M059J (cell line): ENCODE measurements at regions not wholly inside any gene's neighbourhood (a gene's known extent, or its start where the extent isn't known, plus 50 kb on each side); places are given as distances from the start of the nearest gene placed in this dataset.

Experiments used
- DNase-seq: peaks from one replicate; pipeline ENCODE4 v3.0.0-alpha.2; 2012; ENCODE audit warnings: low read depth

DNA sequence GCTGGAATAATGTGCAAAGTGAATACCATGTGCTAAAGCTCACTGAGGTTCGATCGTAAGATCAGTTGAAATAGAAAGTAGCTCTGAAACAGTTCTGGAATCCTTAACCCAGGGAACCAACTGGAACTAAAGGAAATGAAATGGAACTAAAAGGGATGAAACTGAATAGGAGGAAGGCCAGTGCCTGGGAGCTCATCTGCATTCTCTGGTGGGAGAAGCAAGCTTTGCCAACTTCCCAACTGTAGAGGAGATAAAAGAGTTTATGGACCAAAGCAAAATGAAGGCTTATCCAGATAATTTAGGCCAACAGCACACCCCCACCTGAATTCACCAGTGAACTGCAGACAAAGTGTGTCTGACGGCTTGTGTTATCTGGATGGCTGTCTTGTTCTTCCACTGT lies 188.6 kb upstream of the HABP2 start:
- no peak for DNase-seq

DNA sequence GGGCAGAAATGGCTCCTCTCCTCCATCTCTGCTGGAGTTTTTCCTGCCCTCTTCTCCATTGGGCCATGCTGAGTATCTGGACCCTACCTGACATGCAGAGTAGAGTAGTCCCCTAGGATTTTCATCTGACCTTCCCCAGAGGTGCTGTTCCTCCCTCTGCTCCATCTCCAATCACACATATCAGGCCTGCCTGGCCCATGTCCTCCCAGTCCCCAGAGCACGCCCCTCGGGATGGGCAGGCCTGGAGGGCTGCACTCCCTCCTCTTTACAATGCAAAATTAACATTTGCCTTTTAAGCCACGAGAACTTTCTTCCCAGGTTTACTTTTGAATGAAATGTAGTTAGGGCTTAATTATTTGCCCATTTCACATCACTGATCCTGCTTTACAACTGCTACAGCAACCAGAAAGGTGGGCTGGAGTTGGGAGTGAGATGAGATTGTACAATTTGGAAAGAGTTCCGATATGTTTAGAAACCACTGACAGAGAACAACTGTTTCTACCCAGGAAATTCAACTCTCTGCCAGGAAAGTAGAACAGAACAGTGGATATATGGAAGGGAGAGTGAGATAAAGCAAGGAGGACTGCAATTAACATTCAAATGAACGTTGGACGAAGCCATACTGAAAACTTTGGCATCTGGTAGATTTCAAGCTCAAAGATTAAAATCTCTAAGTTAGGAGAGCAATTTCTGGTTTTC lies 184.0 kb upstream of the HABP2 start:
- no peak for DNase-seq

DNA sequence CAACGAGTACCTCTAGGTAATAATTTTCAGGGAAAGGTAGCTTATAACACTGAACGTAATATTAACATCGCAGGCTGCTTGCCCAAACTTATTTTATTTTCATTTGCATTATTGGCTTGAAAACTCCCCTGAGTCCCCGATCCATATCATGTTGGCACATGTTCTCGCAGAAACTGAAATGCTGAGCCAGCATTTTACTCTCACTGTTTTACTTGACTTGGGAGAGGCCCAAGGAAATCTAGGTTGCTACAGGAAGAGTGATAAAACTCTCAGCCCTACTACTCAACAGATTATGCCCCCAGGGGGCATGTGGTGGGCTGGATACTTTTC lies 183.5 kb upstream of the HABP2 start:
- DNase-seq, result no peak

DNA sequence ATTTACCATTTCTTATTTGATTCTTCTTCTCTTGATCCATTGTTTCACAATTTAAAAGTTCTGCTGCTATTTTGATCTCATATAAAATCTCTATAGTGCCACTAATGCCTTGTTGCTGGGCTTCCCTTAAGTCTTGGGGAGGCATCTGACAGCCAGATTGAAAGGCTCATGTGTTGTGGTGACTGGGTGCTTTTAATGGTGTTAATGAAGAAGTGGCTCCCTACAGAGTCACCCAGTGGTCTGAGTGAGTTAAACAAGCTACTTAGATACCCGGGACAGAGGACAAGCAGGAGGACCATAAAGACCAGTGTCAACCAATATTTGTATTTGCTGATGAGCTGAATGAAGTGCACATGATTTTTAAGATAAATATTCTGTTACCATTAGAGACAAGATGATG lies 176.4 kb upstream of the HABP2 start:
- DNase-seq, result no peak

DNA sequence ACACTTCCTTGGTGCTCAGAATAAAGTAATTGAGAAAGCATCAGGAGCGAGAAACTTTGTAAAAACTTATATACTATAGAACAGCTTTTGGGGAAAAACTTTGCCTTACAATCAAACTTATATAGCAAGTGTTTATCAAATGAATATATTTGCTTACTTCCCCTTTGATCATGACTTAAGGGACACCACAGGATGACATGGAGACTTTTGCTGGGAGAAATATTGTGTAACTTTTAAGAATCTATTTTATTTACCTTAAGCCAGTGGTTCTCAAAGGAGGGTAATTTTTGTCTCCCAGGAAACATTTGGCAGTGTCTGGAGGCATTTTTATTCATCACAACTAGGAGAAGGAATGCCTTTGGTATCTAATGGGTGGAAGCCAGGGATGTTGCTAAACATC lies 173.8 kb upstream of the HABP2 start:
- no peak for DNase-seq

DNA sequence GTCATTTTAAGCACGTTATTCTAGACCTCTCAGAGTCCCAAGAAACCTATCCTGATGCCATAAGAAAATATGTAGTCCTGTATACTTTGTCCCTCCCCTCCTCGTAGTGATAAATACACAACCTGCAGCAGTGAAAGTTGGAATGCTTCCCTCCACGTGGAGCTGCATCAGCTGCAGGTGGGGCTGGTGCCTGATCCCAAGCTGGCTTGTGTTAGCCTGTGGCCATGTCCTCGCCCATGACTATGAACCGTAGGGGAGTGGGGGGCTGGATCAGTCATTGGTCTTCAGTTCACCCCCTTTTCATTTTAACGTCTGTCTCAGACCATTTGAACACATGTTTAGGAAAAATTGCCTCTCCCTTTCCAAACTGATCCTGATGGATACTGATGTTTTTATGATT lies 171.4 kb upstream of the HABP2 start:
- no peak for DNase-seq

DNA sequence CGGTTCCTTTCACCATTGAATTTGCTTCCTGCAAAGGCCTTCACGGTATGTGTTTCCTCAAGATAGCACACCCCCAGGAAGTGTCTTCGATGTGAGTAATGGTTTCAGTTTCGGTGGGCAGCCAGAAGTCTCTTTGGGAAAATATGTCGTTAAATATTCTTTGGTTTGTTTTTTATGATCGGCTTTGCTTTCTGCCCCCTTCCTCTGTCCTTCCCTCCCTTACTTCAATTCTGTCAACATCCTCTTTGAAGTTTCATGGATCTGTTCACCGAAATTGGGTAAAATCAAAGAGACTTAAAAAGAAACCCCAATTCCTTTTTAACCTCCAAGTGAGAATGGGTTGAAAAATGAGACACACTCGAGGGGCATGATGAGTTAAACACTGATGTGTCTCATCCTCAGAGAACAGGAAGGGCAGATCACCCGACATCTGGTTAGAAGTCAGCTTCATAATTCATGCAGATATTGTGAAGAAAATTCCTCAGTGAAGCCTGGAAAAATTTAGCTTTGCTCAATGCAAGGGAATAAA lies 170.8 kb upstream of the HABP2 start:
- DNase-seq, result peak; percentile 45

DNA sequence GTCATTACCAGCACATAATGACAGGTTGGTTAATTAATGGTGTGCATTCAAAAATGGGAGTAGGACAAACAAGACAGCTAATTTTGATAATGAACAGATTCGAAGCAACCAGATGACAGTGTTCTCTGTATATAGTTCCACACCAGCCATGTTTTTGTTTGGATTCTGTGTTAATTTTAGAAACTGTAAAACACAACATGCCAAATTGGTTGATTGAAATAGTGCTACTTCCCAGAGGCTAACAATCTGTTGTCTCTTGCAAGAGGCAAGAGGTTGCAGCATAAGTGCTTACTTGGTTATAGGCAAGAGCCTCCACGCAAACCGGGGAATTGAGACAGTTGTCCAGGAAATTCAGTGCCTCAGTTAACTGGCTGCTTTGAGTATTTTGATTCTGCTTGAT lies 170.2 kb upstream of the HABP2 start:
- DNase-seq, result no peak

DNA sequence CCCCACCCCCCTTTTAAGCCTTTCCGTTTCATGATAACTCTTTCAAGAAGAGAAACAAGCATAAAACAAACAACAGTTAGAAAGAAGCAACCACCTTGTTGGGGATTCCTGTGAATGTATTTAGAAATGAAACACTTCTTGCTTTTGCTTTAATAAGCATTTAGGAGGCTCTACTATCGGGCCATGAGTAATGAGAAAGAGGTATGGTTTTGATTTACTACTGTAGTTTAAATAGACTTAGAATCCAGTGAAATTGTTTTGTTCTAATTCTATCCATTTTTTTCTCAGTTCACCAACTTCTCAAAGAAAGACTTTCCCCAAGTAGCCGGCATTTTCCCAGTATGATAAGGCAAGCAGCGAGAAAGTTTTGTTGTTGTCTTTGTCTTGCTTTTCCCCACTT lies 168.7 kb upstream of the HABP2 start:
- DNase-seq, result no peak

DNA sequence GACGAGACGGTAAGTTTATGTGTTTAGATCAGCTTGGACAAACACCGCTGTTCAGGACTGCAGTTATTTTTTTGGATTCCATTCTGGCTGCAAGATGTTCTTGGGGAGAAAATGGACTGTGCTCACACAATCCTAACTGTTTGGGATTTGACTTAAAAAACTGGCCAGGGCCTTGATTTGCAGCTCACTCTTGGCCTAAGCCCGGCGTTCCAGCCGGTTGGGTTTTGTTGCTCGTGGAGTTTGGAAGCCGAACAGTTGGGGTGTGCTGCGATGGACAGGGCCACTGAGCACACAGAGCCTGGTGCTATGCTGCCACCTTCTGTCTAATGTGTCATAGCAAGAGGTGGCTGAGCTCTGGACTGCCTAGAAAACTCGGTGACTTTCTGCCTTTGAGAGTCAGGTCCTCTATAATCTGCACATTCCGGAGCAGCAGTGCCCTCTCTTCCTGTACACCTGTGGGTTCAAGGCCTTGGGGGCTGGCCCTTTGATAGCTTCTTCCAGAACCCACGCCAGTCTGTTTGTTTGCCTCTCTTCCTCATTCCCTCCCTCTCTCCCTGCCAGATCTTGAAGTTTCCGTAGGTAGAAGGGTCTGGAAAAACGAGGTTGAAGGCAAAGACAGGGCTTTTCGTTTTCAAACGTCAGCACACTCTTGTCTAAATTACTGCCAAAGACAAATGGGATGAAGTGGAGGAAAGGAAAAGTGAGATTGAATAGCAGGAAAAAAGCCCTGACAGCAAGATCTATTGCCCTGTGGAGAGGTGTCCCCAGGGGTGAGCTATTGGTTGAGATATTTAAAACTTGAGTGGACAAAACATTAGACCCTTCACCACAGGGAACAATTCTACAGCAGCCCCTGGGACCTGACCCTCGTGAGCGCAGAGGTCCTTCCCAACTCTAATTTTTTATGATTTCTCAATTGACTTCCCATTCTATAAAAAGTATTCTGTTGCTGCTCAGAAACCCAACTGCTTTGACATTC lies 167.5 kb upstream of the HABP2 start:
- peak; percentile 78 for DNase-seq

DNA sequence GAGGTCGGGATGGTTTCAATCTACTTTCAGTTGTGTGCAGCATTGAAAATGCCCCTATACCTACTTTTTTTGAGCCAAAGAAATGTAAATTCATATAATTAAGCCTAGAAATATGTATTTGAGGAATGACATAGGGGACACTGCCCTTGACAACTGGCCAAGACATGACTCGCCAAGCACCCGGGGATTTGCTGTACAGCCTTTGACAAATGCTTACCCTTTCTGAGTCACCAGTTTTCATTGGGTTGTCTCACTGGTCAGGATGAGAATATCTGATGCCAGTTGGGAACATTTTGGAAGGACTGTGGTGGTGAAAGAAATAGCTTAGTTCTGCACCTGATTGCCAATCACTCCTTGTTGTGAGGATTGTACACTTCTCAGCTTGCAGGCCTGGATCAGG lies 166.8 kb upstream of the HABP2 start:
- peak; percentile 44 for DNase-seq

DNA sequence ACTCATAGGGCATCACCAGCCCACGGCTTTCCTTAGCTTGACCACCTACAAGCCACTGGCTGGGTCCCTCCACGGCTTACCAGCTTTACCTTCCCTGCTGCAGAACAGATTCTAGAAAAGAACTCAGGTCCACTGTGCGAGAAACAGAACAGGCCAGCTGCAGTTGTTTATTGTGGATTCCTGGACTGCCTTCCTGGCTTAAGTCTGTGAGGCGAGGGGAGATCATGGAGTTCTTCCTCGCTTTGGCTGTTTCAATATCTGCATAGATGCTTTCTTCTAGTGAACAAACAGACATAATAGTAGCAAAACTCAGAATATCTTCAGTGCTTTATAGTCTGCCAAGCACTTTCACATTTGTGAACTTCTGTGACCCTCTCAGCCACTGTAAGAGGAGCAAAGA lies 162.9 kb upstream of the HABP2 start:
- no peak for DNase-seq

DNA sequence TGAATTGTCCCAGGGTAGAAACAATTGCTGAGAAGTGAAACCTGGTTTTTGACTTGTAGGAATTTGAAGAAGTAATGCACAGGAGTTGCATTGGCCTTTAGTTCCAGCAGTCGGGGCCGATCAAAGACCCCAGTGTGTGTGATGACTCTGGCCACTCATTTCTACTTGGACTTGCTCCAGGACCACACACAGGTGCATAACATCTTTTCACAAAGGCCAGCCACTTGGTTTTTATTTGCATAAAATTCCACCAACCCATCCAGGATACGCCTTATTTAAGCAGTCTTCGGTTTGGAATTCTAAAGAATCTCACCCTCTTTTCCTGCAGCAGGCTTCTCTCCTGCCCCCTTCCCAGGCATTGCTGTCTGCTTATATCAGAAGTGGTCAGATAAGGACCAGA lies 162.0 kb upstream of the HABP2 start:
- DNase-seq, result no peak

DNA sequence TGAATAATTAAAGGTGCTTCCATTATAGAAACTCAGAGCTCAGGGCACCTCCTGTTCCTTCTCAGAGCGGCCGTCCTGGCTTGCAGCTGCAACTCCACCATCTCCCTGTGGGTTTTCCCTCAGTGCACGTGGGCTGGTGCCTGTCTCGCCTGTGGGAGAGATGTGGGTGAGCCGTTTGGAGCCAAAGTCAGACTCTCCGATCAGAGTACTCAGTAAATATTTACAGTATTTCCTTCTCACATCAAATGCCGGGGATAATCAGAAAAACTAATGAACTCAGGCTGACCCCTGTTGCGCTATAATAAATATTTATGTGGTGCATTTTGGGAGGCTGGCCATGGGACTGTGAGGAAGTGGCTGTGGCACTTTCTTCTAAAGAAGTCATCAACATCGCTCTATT lies 155.8 kb upstream of the HABP2 start:
- DNase-seq, result no peak

DNA sequence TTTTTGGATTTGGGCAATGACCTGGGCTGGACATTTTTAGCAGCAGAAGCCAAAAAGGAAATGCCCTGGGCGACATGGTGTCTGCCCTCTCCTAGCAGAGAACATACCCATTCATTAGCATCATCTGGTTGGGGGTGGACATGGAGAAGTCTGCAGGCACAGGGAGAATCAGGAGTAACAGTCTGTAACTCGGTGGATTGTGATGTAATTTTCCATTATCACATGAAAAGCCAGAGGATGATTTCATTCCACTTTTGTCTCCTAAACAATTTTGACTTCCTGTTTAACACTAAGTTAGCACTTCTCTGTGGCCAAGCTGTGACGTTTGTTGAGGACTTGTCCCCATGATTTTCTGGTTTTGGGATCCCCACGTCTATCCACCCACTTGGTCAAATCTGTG lies 153.8 kb upstream of the HABP2 start:
- DNase-seq, result no peak

DNA sequence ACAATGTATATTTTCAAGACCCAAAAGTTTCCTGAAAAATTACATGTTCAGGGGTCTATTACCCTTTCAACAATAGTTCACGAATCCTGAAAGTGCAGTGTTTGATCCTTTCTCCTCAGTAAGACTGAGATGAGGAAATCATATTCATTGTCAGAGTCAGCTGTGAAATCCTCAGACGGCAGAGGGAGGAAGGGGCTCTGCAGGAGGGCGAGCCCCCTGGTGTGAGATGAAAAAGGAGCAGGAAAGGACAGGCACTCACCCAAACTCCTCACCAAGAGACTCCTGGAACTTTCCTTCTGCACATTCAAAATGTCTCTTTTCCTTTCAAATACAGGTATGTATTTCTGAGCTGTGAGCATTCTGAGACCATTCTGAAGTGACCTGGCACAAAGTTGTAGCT lies 150.3 kb upstream of the HABP2 start:
- DNase-seq, result no peak

DNA sequence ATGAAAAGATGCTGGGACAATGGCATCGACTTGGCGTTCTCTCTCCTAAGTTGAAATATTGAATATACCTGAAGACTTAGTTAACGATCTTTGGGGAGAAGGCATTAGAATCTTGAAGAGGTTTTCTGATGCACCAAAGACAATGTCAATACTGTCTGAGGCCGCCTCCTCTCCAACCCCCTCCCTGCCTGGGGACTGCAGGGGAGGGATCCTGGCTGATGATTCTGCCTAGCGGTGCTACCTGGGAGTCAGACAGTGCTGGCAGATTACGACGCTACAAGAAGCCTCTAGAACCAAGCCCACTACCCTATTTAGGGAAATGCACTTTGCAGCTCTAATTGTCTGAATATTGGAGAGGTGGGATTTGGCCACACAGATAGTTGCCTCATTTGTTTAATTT lies 145.6 kb upstream of the HABP2 start:
- no peak for DNase-seq

DNA sequence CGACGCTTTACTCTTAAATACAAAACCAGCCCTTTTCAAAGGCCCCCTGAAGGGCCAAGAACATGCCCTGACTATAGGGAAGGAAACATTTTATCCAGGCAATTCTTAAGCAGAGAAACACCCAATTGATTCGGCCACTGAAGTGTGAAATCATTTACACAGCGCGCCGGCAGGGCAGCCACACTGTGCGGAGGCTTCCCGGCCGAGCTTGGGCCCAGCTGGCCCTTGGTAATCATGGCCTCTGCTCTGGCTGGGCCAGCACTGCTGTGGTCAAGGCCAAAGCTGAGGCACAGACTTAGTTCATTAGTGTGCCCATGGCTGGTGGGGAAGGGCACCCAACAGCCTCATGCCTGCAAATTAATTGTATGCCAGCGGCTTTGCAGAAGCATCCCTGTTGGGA lies 143.7 kb upstream of the HABP2 start:
- no peak for DNase-seq

DNA sequence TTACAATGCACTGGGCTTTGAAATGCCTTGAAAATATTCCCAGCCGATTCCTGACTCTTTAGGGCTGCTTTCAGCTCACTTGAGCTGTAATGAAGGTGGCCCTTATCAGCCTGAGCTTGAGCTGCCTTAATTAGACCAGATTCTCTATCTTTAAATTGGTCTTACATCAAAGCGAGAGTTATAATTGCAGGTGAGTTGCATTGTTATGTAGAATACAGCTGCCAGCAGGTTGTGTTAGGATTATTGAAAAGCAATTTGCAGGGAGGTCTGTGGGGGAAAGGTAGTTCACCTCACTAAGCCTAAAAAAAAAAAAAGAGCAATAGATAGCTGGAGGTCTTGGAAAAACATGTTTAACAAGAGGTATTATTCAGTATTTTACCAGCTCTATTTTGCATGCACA lies 142.2 kb upstream of the HABP2 start:
- no peak for DNase-seq

DNA sequence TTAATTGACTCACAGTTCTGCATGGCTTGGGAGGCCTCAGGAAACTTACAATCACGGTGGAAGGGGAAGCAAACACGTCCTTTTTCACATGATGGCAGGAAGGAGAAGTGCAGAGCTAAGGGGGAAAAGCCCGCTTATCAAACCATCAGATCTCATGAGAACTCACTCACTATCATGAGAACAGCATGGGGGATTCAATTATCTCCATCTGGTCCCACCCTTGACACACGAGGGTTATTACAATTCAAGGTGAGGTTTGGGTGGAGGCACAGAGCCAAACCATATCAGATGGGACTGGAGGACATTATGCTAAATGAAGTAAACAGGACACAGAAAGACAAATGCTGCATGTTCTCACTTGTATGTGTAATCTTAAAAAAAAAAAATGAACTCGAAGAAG lies 141.4 kb upstream of the HABP2 start:
- DNase-seq, result no peak

DNA sequence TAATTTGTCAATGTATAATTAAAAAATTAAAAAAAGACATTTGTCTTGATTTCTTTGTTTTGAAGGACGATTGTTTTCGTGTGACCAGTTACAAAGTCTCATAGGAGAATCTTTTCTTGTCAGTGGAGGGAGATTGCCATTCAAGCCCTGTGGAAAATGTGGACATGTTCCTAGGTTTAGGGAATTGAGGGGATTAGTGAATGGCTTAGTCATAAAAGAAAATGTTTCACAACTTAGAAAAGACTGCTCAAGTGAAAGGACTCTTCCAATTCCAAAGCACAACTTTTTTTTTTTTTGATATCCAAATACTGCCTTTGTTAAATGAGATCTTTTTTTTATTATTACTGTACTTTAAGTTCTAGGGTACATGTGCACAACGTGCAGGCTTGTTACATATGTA lies 140.7 kb upstream of the HABP2 start:
- no peak for DNase-seq

DNA sequence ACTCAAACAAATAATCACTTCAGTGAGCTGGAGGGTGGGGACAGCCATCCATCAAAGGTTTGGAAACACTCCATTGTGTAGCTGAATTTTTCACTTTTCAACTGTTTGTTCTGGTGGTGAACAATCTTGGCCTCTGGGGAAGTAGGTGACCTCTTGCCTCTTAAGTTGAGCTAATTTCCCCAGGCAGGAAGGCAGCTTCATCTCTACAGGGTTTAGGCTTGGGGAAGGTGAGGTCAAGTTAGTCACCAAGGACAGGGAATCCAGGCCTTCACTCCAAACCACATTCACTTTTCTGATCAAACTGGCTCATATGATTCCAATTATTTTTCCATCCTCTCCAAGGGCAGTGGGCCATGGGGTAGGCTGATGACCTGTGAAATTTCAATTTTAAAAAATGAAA lies 138.3 kb upstream of the HABP2 start:
- no peak for DNase-seq

DNA sequence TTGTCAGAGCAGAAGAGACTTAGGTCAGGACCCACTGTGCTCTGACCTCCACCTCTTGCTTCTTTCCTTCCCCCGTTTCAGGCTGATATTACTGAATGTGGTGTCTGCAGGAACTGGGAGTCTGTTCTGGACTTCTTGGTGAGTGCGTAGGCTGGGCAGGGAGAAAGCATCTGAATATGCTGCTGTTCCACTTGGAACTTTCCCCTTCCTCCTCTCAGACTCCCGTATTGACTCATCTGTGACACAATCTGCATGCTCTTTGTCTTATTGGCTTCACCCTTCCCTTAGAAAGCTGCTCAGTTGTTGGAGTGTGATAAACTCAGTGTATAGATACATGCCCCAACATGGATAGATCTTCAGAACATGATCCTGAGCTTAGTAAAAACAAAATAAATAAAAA lies 137.6 kb upstream of the HABP2 start:
- no peak for DNase-seq
